Panc1 (cell line): ENCODE measurements at regions not wholly inside any gene's neighbourhood (a gene's known extent, or its start where the extent isn't known, plus 50 kb on each side); places are given as distances from the start of the nearest gene placed in this dataset.

Experiments used
- ATAC-seq: fragments of 200-7000 bp; cut with Tn5 transposase; 2 replicates; pipeline ENCODE4 v1.9.1; 2020; ENCODE audit warnings: mild to moderate bottlenecking, moderate library complexity
- BruUV-seq: library from RNA; stranded (reverse); fragments of 400-500 nt; replicated peaks from 2 replicates; lab custom pipeline; 2021; lab: Mats Ljungman, UMichigan
- CTCF ChIA-PET: fragments of 300-600 bp; sonication (Branson Sonifier 250); formaldehyde crosslinking; loops from one replicate; lab custom pipeline; 2022; ENCODE audit warnings: antibody characterized with exemption; lab: Charles Lee
- POLR2A ChIA-PET: fragments of 300-600 bp; sonication (Branson Sonifier 250); formaldehyde crosslinking; loops from one replicate; lab custom pipeline; 2022; ENCODE audit warnings: antibody characterized with exemption; lab: Charles Lee
- DNase-seq: peaks from one replicate; pipeline ENCODE4 v3.0.0-alpha.2; 2010; ENCODE audit warnings: low read depth, low spot score
- H3K27ac ChIP-seq: 2 replicates; pipeline ENCODE4 v1.5.1; 2011; ENCODE audit warnings: mild to moderate bottlenecking, low read length, inconsistent platforms
- H3K27me3 ChIP-seq: fragments of 200-500 bp; sonication (Bioruptor generic); 2 replicates; pipeline ENCODE4 v1.6.0; 2014; ENCODE audit warnings: low read length, inconsistent platforms; ENCODE audit not compliant: control insufficient read depth, insufficient read depth
- H3K36me3 ChIP-seq: fragments of 200-500 bp; sonication (Bioruptor generic); 2 replicates; pipeline ENCODE4 v1.5.1; 2014; ENCODE audit warnings: inconsistent platforms, mild to moderate bottlenecking, low read length, moderate library complexity; ENCODE audit not compliant: control insufficient read depth, insufficient read depth
- H3K4me1 ChIP-seq: 2 replicates; pipeline ENCODE4 v1.5.1; 2011; ENCODE audit warnings: inconsistent platforms, mild to moderate bottlenecking, low read length, moderate library complexity; ENCODE audit not compliant: control insufficient read depth, insufficient read depth
- H3K4me3 ChIP-seq, 2 experiments: 2 replicates each; pipeline ENCODE4 v1.5.1; 2011 to 2012; ENCODE audit warnings: low read depth in 2 of 2, low read length in 2 of 2, mild to moderate bottlenecking in 2 of 2, inconsistent platforms in 1 of 2, moderate library complexity in 1 of 2
- H3K9me3 ChIP-seq: fragments of 200-500 bp; sonication (Bioruptor generic); 2 replicates; pipeline ENCODE4 v1.5.1; 2014; ENCODE audit warnings: low read depth, mild to moderate bottlenecking, inconsistent platforms, low read length, moderate library complexity; ENCODE audit not compliant: control insufficient read depth, insufficient read depth
- CTCF ChIP-seq: fragments of 450-650 bp; IDR thresholded peaks from 2 replicates; pipeline ENCODE4 v1.5.1; 2017; ENCODE audit warnings: mild to moderate bottlenecking
- POLR2AphosphoS5 ChIP-seq: IDR thresholded peaks from 2 replicates; pipeline ENCODE4 v1.6.1; 2012; ENCODE audit warnings: mild to moderate bottlenecking, low read depth, low read length, moderate library complexity
- REST ChIP-seq, 2 experiments: IDR thresholded peaks; 2 replicates each; pipeline ENCODE4 v1.6.1; 2011 to 2012; ENCODE audit warnings: low read depth in 2 of 2, control low read depth in 1 of 2, low read length in 1 of 2, mild to moderate bottlenecking in 1 of 2, moderate library complexity in 1 of 2; ENCODE audit not compliant: insufficient read depth in 1 of 2
- SIN3A ChIP-seq: IDR thresholded peaks from 2 replicates; pipeline ENCODE4 v1.6.1; 2012; ENCODE audit warnings: low read depth, mild to moderate bottlenecking, low read length, moderate library complexity, borderline replicate concordance; ENCODE audit not compliant: insufficient read depth
- TCF7L2 ChIP-seq: IDR thresholded peaks from 2 replicates; pipeline ENCODE4 v1.6.1; 2011; ENCODE audit warnings: mild to moderate bottlenecking, low read depth, low read length, inconsistent platforms
- in situ Hi-C: cut with HindIII; loops from 2 replicates; pipeline ENCODE4 v1.10.0; 2016; ENCODE audit warnings: low sequenced_read_pairs, low pct_unique_long_range_greater_than_20kb
- intact Hi-C: fragments of 100-400 bp; cut with micrococcal nuclease; formaldehyde crosslinking; loops from one replicate; pipeline ENCODE4 v1.10.0; 2022; ENCODE audit not compliant: unreplicated experiment

GRCh38 chr21:30083225-30083945 is 83.2 kb downstream of the CLDN17 start:
- CTCF ChIA-PET = no interaction called here
- ATAC-seq (no peak), DNase-seq (no peak)

GRCh38 chr21:30081506-30081905 is 85.1 kb downstream of the CLDN17 start:
- H3K27ac ChIP-seq = no peak overlapping the region
- H3K36me3 ChIP-seq = no peaks in the 10 kb centered on the region
- in situ Hi-C loops (no loop called here), intact Hi-C loops (no loop called here)
- H3K9me3 ChIP-seq = no peaks in the 10 kb centered on the region
- H3K27me3 ChIP-seq = no peaks in the 10 kb centered on the region
- ATAC-seq = no peak
- ChIA-PET CTCF (no interaction called here), POLR2A (no interaction called here)
- BruUV-seq = no TSS peak
- no peak for DNase-seq
- no peak overlapping the region for H3K4me3 ChIP-seq
- TF ChIP-seq REST (IDR thresholded peaks at IDR 0.05; ENCODE audit: insufficient read depth in 1 of 2, low read depth in 2 of 2, low read length in 1 of 2) (no peak), POLR2AphosphoS5 (no peak), TCF7L2 (no peak), SIN3A (no peak), CTCF (no peak)
- H3K4me1 ChIP-seq = no peaks in the 10 kb centered on the region

More at GRCh38 chr21:30083225-30083945, 83.2 kb downstream of the CLDN17 start:
- POLR2A ChIA-PET = no interaction called here
- in situ Hi-C loops (no loop called here), intact Hi-C loops (no loop called here)
- H3K27me3 ChIP-seq = no peaks in the 10 kb centered on the region
- H3K27ac ChIP-seq = no peak overlapping the region
- H3K36me3 ChIP-seq = no peaks in the 10 kb centered on the region
- no peak overlapping the region for H3K4me3 ChIP-seq
- H3K9me3 ChIP-seq = no peaks in the 10 kb centered on the region
- BruUV-seq = no TSS peak
- TF ChIP-seq REST (IDR thresholded peaks at IDR 0.05; ENCODE audit: insufficient read depth in 1 of 2, low read depth in 2 of 2, low read length in 1 of 2) (no peak), CTCF (no peak), TCF7L2 (no peak), POLR2AphosphoS5 (no peak), SIN3A (no peak)
- no peaks in the 10 kb centered on the region for H3K4me1 ChIP-seq
